ENCODE measurements at regions not wholly inside any gene's neighbourhood (a gene's known extent, or its start where the extent isn't known, plus 50 kb on each side); places are given as distances from the start of the nearest gene placed in this dataset.

GRCh38 chr2:120531863-120532600 is 186.1 kb downstream of the INHBB start:
- DNase-seq (ENCODE audit: low spot score), result no peak
- 61% methylated on average over 4 of the region's 4 CpGs for WGBS (ENCODE audit: low lambda C conversion rate, missing lambda C conversion rate)

GRCh38 chr2:120533625-120534024 is 187.7 kb downstream of the INHBB start:
- Histone ChIP-seq H3K9me2 (replicated peaks; ENCODE audit: insufficient read depth) (no peaks in the 10 kb centered on the region), H3K9me3 (ENCODE audit: low read depth) (no peaks in the 10 kb centered on the region), H2AFZ (no peak overlapping the region), H4K20me1 (ENCODE audit: insufficient read depth, poor library complexity, severe bottlenecking) (no peaks in the 10 kb centered on the region), H3K27ac (no peak overlapping the region), H3K27me3 (no peaks in the 10 kb centered on the region), H3K4me2 (no peak overlapping the region), H3K79me2 (no peaks in the 10 kb centered on the region), H3K4me3 (no peak overlapping the region), H3K36me3 (replicated peaks; ENCODE audit: insufficient read depth, low read depth) (no peaks in the 10 kb centered on the region), H3K4me1 (ENCODE audit: insufficient read depth) (peaks cover under 1% of the 10 kb centered on the region)
- TF ChIP-seq CTCF (IDR thresholded peaks at IDR 0.05; ENCODE audit: poor library complexity), result no peak
- TF ChIP-seq EZH2 (IDR thresholded peaks at IDR 0.05; ENCODE audit: borderline replicate concordance), result no peak
- no peak for TF ChIP-seq EZH2phosphoT487 (IDR thresholded peaks at IDR 0.05; ENCODE audit: low read depth, severe bottlenecking, unreplicated experiment)
- 91% methylated on average over 8 of the region's 8 CpGs for WGBS (ENCODE audit: low lambda C conversion rate, missing lambda C conversion rate)
- DNase-seq (ENCODE audit: low spot score), result no peak

More at GRCh38 chr2:120531863-120532600, 186.1 kb downstream of the INHBB start:
- H3K4me2 ChIP-seq, result no peak overlapping the region
- no peak for TF ChIP-seq EZH2 (IDR thresholded peaks at IDR 0.05; ENCODE audit: borderline replicate concordance)
- no peak for TF ChIP-seq EZH2phosphoT487 (IDR thresholded peaks at IDR 0.05; ENCODE audit: low read depth, severe bottlenecking, unreplicated experiment)
- no peak for TF ChIP-seq CTCF (IDR thresholded peaks at IDR 0.05; ENCODE audit: poor library complexity)
- no peaks in the 10 kb centered on the region for H3K4me1 ChIP-seq (ENCODE audit: insufficient read depth)
- no peak overlapping the region for H3K4me3 ChIP-seq
- H3K36me3 ChIP-seq (replicated peaks; ENCODE audit: insufficient read depth, low read depth), result no peaks in the 10 kb centered on the region
- no peaks in the 10 kb centered on the region for H3K27me3 ChIP-seq
- H3K79me2 ChIP-seq, result no peaks in the 10 kb centered on the region
- H3K9me3 ChIP-seq (ENCODE audit: low read depth), result no peaks in the 10 kb centered on the region
- no peak overlapping the region for H2AFZ ChIP-seq
- no peaks in the 10 kb centered on the region for H3K9me2 ChIP-seq (replicated peaks; ENCODE audit: insufficient read depth)
- no peak overlapping the region for H3K27ac ChIP-seq
- no peaks in the 10 kb centered on the region for H4K20me1 ChIP-seq (ENCODE audit: insufficient read depth, poor library complexity, severe bottlenecking)

- Histone ChIP-seq H3K27ac (no peak overlapping the region), H3K4me2 (no peak overlapping the region), H3K27me3 (no peaks in the 10 kb centered on the region), H2AFZ (no peak overlapping the region), H3K4me1 (ENCODE audit: insufficient read depth) (peaks cover 9% of the 10 kb centered on the region), H3K9me2 (replicated peaks; ENCODE audit: insufficient read depth) (no peaks in the 10 kb centered on the region), H3K79me2 (no peaks in the 10 kb centered on the region), H3K9me3 (ENCODE audit: low read depth) (no peaks in the 10 kb centered on the region), H3K36me3 (replicated peaks; ENCODE audit: insufficient read depth, low read depth) (no peaks in the 10 kb centered on the region), H3K4me3 (no peak overlapping the region), H4K20me1 (ENCODE audit: insufficient read depth, poor library complexity, severe bottlenecking) (no peaks in the 10 kb centered on the region)
- WGBS (ENCODE audit: low lambda C conversion rate, missing lambda C conversion rate), result 100% methylated on average over 3 of the region's 4 CpGs
- TF ChIP-seq EZH2 (IDR thresholded peaks at IDR 0.05; ENCODE audit: borderline replicate concordance), result no peak
- no peak for TF ChIP-seq CTCF (IDR thresholded peaks at IDR 0.05; ENCODE audit: poor library complexity)
- TF ChIP-seq EZH2phosphoT487 (IDR thresholded peaks at IDR 0.05; ENCODE audit: low read depth, severe bottlenecking, unreplicated experiment), result no peak
- no peak for DNase-seq (ENCODE audit: low spot score)
These were observed 188.5 kb downstream of the INHBB start for GRCh38 chr2:120534457-120534856.

Measured in hepatocyte (in vitro differentiated cells).